NB4 (cell line): ENCODE measurements at regions not wholly inside any gene's neighbourhood (a gene's known extent, or its start where the extent isn't known, plus 50 kb on each side); places are given as distances from the start of the nearest gene placed in this dataset.

Experiments
- CTCF ChIP-seq: IDR thresholded peaks from one replicate; pipeline ENCODE4 v1.5.1; 2012; ENCODE audit warnings: low read depth, low read length
- MAX ChIP-seq: IDR thresholded peaks from 2 replicates; pipeline ENCODE4 v1.6.1; 2011; ENCODE audit warnings: low read depth, low read length
- POLR2A ChIP-seq: IDR thresholded peaks from 2 replicates; pipeline ENCODE4 v1.6.1; 2011; ENCODE audit warnings: mild to moderate bottlenecking; ENCODE audit not compliant: insufficient read length; ENCODE audit errors: extremely low read depth

GRCh38 chr5:121018004-121018403, 553.9 kb downstream of the PRR16 start:
- TF ChIP-seq CTCF (no peak), POLR2A (no peak), MAX (no peak)
